Posterior vena cava (tissue), 2 donors: ENCODE measurements at regions not wholly inside any gene's neighbourhood (a gene's known extent, or its start where the extent isn't known, plus 50 kb on each side); places are given as distances from the start of the nearest gene placed in this dataset.

Experiments
- DNase-seq: peaks from one replicate; pipeline ENCODE4 v3.0.0-alpha.2; 2020; ENCODE audit warnings: low spot score
- intact Hi-C, 2 donors: fragments of 100-400 bp; cut with DNase I; formaldehyde crosslinking; loops; one replicate each; pipeline versions ENCODE4 v1.14.1 to v1.14.2; 2022 to 2023
- donor health status: DM: yes; HTN: yes; CAD: no.
- donor health status: DM: yes; HTN: yes; CAD: no.

GRCh38 chr1:221093903-221094791, 214.9 kb downstream of the HLX start:
- intact Hi-C loops, result no loop called here
- no peak for DNase-seq

DNA sequence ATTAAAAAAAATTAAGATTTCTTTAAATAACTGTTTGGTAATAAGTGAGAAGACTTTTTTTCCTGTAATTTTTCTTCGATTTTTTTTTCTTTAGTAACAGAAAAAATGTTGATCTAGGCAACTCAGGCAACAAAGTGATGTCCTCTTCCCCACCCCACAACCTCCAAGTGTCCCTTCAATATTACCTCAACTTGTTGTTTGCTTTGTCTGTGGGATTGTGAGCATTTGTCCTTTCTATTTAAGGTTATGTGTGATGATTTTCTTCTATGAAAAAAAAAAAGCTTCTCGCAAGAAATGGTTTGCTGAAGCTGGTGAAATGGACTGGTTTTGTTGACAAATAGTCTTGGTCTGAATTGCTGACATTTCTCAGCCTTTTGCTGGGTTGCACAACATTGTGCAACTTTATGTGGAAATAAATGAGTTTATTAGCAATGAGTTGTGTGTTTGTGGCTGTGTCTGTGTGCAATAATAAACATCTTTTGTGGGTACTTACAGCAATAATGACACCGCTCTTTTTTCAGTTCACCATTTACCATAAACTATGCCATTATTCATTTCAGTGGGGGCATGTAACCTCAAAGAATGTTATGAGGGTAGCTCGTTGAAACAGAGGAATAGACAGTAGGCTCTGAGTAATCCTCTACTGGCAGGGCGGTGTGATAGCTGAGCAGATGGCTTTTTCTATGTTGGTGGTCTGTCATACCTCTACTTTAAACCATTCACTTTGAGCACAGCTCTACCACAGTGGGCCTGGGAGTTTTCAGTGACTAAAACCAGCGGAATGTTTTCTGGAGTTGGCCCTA, 218.4 kb downstream of the HLX start:
- intact Hi-C loops, result no loop called here
- DNase-seq, result no peak

DNA sequence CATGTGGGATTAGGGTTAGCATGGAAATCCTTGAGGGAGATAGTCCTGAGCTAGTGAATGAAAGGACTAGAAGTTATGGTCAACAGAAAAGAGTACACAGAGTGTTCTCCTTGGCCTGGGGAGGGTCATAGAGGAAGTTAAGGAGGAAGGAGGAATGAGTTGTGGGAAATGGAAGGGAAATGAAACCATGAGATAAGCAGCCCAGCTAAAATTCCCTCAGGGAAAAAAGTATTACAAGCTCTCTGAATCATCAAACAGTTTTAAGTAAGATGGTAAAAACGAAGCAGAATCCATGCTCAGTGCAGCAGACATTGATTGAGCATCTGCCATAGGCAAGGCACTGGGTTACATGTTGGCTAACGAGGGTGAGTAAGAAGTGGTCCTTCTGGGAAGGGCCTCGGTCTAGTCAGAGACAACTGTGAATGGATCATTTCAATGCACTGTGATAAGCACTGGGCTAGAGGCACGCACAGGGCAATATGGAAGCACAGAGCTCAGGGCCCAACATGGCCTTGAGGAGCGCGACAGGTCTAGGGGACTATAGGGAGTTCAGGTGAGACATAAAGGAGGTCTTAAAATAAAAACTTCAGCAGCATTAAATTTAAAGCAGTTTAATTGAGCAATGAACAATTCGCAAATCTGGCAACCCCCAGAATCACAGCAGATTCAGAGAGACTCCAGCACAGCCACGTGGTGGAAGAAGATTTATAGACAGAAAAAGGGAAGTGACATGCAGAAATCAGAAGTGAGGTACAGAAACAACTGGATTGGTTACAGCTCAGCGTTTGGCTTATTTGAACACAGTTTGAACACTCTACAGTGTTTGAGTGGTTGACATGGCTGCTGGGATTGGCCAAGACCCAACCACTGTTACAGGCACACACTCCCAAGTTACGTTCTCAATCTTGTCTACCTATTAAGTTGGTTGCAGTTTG, 219.5 kb downstream of the HLX start:
- intact Hi-C loops, result no loop called here

DNA sequence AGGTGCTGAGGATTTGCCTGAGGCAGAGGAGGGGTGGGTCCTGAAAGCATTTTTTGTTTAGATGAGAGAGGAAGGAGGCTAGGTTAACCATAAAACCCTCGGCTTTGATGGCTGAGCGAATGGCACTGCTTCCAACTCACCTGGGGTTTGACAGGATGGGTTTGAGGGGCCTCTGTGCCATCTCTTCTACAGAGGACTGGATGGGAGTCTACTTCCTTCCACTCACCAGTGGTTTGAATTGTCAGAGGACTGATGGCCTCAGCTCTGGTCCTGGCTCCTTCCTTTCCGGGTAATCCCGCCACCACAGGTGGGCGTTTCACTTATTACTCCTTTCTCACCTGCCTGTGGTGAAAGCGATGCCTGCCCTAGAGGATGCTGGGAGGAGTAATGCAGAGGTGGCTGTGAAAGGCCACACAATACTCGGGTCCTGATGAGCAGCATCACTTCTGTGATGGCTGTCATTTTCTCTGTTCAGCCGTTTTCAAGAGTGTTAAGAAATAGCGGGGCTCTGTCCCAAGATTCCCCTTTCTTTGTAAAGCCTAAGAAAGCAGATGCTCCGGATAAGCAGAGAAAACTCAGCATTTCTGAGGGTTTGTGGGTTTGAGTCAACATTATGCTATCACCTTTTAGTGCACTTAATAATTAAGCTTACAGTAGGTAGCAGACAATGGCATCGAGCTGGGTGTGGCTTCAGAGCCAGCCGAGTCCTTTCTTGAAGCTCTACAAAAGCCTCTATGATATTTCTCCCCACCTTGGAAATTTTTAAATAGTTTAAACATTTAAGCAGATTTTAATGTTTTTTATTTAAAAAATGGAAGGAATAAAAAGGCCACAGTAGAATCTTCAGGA, 220.7 kb downstream of the HLX start:
- DNase-seq, result no peak
- intact Hi-C loops, result no loop called here

More for the DNA sequence above, 219.5 kb downstream of the HLX start:
- no peak for DNase-seq

GRCh38 chr1:221100611-221101010, 221.4 kb downstream of the HLX start:
- no peak for DNase-seq
- intact Hi-C loops, result no loop called here

- no peak for DNase-seq
- intact Hi-C loops, result no loop called here
These were observed 222.8 kb downstream of the HLX start for GRCh38 chr1:221101807-221102605.

DNA sequence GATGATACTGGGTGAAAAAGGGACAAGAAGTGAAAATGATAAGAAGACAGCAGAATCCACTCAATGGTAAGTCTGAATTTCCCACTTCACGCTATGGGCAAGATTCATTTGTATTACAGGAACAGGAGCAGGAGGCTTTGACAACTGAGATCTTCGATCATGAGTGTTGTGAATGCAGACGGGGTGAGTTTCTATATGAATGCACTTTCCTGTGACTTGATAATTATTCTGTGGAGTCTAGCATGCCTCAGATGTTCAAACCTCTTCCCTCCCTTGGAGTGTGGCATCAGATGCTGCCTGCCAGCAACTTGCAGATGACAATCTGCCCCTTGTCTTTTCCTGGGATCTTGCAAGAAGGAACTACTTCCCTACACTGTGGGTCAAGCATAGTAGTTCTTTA, 225.4 kb downstream of the HLX start:
- intact Hi-C loops, result no loop called here
- no peak for DNase-seq

DNA sequence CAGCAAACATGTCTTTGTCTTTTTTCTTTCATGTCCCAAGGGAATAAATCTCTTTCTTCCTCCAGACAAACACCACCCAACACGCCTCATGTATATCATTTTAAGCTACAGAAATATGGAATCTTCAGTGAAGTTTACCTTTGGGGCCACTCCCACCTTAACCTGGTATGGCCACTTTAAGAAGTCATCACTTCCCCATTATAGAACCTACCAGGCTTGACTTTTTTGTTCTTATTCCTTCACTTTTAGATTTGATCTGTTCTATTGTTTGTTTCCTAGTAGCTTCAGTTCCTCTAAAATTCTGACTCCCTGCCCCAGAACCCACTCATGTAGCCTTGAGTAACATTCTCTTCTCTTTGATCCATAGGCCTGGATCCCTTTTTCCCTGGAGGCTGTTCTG, 226.3 kb downstream of the HLX start:
- intact Hi-C loops, result no loop called here
- no peak for DNase-seq

- intact Hi-C loops, result no loop called here
- DNase-seq, result no peak
These were observed 227.4 kb downstream of the HLX start for GRCh38 chr1:221106616-221107015.

DNA sequence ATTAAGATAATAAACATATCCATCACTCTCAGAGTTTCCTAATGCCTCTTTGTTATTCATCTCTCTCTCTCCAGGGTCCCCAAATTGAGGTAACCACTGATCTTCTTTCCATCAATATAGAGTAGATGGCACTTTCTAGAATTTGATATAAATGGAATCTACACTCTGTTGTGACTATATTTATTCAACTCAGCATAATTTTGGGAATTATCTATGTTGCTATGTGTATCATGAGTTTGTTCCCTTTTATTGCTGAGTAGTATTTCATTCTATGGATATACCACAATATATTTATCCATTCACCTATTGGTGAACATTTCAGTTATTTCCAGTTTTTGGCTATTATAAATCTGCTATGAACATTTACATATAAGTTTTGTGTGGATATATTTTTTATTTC, 230.7 kb downstream of the HLX start:
- intact Hi-C loops, result no loop called here
- DNase-seq, result no peak

DNA sequence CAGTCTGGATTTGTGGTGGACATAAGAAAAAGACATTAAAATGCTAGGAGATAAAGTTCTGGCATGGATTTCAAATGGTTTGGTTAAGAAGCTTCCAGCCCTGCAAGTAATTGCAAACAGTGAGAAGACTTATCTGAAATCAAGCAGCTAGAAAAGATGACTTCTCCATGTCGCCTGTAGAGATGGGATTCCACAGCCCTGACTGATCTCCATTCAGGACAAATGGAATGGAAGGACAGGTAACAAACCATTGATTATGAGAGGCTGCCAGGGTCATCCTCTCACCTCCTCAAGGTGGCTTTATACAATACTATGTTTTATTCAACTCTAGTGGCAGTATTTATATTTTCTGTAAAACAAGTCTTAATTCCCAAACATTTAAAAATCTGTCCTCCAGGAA, 237.9 kb downstream of the HLX start:
- intact Hi-C loops, result no loop called here
- no peak for DNase-seq

GRCh38 chr1:221117548-221117951, 238.3 kb downstream of the HLX start:
- peak; percentile 86 for DNase-seq
- intact Hi-C loops, result no loop called here

DNA sequence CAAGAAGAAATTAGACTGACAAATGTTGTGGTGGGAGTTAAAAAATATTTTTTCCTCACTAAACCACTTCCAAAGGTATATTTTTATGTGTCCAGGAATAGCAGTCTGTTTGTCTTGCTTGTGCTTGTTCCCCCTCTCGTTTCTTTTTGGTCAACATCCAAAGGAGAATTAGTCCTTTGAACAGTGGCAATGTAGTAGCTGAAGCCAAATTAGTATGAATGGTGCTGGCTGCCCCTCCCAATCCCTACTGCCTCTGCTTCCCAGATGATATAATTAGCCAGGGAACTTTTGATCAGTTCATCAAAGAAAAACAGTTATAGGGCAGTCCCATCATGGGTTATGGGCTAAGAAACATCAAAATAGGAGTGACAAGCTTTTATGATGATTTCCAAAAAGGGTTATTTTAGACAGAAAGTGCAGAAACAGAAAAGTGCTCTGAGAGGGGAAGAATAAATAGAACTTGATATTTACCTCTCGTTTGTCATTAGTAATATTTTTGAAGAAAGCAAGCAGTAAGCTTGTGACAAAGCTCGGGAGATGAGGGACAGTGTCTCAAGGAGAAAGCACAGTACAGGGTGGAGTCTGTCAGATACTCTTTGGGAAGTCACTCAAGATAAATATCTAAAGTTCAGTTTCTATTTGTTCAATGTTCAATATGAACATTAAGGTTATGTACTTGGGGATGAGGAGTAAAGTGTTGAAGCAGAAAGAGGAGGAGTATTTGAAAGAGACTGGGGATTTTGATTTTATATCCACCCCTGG, 239.1 kb downstream of the HLX start:
- no peak for DNase-seq
- intact Hi-C loops, result no loop called here

DNA sequence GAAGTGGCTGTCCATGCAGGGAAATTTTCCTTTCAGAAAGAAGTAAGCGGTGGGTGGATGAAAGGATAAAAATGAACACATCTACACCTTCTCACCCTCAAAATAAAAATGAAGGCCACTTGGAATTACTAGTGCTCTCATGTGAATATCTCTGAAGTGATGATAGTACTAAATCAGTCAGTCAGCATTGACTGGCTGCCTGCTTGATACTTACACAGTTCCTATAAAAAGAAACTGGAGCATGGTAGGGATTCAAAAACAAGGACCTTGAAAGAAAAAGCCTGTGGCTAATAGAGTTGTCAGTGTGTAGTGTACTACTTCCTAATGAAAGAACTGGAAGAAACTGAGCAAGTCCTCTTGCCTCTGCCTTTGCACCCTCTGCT, 239.7 kb downstream of the HLX start:
- no peak for DNase-seq
- intact Hi-C loops, result no loop called here

GRCh38 chr1:221122501-221122900, 243.3 kb downstream of the HLX start:
- intact Hi-C loops, result no loop called here
- DNase-seq, result no peak

DNA sequence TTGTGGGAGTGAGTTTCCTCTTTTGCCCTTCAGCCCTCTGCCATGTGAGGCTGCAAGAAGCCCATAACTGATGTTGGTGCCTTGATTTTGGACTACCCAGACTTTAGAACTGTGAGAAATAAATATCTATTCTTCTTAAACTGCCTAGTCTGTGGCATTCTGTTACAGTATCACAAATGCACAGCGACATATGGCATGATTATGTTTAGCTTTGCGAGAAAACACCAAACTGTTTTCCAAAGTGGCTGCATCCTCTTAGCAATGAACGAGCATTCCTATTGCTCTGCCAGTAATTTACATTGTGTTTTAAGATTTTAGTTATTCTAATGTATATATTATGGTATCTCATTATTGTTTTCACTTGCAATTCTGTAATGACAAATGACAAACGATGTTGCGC, 246.7 kb downstream of the HLX start:
- intact Hi-C loops, result no loop called here
- no peak for DNase-seq

GRCh38 chr1:221137666-221138065, 258.4 kb downstream of the HLX start:
- intact Hi-C loops, result no loop called here
- DNase-seq, result no peak
